ENCODE measurements at regions not wholly inside any gene's neighbourhood (a gene's known extent, or its start where the extent isn't known, plus 50 kb on each side); places are given as distances from the start of the nearest gene placed in this dataset.
A peak's percentile ranks its signal among the peaks of the same experiment; 100 is the strongest.

DNA sequence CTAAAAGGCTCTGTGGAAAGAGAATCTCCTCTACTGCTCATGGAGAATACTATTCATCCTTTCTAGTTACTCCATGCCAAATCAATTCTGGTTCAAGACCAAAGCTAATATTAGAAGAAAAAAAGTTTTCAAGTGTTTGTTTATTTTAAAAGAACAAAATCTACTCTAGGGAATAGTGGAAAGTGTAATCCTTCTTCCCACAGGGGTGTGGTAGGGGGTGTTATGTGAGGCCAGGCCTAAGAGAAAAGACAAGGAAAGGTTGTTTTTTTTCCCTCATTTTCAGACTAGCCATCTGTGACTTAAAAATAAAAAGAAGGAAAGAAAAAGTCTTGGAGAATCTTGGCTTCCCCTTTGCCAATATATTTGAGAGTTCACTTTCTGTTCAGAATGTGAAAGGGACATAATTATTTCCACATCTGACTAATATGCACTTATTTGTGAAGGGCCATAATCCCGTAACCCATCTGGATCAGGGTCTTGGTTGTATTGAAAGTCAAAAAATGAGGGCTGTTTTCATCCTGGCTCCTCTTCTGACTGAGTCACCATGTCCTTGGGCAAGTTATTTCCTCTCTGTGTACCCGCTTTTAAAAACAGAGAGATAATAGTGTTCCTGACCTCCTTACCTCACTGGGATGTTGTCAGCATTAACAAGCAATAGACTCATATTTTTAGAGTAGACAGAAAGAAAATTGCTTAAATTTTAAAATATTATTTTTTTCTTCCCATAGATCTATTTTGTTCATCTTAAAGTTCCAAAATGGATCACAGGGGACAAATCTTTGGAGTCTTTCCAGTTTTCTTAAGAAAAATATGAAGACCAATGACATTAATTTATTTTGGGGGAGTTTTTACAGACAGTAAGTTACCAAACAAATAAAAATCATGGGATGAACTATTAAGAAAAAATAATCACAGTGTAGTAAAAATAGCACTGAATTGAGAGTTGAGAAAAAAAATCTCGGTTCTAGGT lies 233.7 kb downstream of the IBTK start:
- no peak for DNase-seq (ENCODE audit: low spot score)

DNA sequence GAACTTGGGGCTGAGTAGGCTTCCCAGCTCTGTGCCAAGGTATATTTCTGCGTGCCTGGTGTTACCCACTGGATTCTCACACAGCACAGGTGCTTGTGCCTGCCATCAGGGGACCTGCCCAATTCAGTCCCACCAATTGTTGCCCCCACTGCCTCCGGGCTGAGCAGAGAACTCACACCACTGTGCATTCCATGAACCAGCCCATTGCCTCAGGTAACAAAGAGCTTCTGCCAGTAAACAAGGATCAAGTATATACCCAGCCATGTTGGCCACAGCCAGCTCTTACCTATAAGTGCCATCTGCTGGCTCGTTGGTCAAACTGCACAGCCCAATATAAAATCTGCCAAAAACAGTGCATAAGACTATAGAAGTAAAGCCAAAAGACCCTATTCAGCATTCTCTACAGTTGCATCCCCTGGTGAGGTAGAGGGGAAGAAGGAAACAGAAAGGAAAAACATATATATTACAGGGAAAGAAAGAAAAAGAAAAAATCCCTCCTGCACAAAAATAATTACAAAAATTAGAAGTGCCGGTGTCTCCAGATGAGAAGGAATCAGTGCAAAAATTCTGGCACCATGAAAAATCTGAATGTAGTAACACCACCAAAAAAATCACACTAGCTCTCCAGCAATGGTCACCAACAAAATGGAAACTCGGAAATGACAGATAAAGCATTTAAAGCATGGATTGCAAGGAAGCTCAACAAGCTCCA lies 241.4 kb downstream of the IBTK start:
- DNase-seq (ENCODE audit: low spot score): peak; percentile 10

DNA sequence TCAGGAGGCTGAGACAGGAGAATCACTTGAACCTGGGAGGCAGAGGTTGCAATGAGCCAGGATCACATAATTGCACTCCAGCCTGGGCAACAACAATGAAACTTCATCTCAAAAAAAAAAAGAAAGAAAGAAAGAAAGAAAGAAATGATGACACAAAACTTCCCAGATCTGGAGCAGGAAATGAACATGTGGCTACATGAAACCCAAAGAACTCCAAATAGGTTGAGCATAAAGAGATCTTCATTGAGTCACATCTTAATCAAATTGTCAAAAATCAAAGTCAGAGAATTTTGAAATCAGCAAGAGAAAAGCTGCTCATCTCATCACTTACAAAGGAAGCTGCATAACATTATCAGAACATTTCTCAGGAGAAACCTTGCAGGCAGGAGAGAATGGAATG lies 247.0 kb downstream of the IBTK start:
- DNase-seq (ENCODE audit: low spot score): no peak

DNA sequence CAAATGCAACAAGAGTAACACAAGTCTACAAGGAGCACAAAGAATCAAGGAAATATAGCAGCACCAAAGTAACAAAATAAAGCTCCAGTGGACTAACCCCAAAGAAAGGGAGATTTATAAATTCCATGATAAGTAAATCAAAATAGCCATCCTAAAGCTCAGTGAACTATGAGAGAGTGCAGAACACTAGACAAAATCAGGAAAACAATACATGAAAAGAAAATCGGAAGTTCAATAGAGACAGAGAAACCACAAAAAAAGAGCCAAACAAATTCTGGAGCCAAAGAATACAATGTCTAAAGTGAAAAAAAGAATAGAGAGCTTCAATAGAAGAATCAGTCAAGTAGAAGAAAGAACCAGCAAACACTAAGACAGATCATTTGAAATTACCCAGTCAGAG lies 247.3 kb upstream of the TENT5A start:
- DNase-seq (ENCODE audit: low spot score): no peak

DNA sequence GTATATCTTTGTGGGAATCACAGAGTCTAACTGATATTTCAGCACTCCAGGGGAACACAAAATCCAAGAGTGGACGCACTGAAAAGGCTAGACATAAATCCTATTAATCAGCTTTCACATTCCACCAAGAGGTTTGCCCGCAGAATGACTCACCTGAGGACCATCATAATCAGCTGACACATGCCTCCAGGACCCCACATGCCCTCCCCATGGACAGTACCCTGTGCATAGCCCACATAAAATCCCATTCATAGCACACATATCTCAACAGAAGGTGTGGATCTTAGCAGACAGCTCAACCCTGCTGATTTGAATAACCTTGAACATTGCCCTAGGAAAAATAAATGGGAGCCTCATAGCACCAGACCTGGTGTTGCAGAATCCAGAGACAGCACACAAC lies 246.8 kb upstream of the TENT5A start:
- no peak for DNase-seq (ENCODE audit: low spot score)

DNA sequence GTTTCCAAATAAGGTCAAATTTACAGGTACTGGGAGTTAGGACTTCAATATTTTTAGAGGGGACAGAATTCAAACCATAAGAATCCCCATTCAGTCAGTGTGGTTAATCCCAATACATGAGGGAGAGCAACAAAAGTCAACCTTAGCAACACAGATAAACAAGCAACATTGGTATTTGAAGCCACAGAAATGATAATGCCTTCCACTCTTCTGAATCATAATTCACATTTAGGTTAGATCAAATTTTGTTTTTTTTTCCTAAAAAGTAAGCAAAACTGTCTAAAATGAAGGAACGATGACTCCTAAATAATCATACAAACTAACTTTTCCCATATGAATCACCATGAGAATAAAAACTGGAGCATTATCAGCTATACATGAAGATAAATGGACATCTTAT lies 246.0 kb upstream of the TENT5A start:
- DNase-seq (ENCODE audit: low spot score): no peak

DNA sequence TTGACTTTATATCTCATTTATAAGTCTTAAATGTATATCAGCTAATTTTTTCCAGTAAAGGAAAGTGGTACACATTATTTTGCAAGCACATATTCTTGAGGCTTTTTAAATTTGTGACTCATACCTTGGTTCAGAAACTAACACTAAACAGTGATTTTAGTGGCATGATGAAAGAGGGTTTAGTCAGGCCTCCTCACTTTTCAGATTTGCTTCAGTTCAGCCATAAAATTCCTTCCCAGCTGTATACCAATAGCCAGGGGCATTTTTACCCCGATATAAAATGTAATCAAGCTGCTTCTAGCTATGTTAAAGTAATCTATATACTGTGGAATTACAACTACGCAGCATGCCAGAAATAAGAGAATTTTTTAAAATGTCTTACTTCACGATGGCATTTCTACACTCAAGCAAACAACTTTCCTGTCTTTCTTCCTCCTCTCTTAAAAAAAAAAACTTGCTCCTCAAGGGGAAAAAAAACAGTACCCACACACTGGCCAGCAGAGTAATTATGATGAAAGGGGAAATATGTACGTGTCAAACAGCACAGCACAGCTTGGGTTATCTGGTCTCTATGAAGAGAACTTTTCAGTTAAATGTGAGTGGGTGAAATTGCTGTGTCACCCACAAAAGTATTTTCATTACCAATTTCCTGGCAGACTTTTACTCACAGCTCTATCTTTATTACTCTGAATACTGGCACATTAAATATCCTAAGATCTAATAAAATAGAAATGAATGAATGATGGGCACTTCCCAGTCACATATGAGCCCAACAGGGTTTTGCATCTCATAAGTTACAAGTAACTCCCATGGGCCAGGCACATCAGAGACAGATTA lies 244.8 kb upstream of the TENT5A start:
- peak; percentile 12 for DNase-seq (ENCODE audit: low spot score)

DNA sequence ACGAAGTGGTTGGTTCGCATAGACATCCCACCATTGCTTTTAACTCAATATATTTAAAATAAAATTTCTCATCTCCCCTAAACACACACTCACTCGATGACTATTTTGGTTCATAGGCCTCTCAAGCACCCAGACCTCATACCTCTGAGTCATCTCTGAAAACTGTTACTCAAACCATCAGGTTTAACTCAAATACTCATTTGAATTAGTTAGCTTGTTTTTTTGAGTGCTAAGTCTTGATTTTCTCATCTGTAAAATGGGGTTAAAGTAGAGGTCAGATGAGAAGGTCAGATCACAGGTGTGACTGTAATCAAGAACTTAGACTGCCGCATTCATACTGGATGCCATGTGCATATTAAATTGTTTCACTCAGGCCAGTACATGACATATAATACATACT lies 243.9 kb upstream of the TENT5A start:
- peak; percentile 34 for DNase-seq (ENCODE audit: low spot score)

DNA sequence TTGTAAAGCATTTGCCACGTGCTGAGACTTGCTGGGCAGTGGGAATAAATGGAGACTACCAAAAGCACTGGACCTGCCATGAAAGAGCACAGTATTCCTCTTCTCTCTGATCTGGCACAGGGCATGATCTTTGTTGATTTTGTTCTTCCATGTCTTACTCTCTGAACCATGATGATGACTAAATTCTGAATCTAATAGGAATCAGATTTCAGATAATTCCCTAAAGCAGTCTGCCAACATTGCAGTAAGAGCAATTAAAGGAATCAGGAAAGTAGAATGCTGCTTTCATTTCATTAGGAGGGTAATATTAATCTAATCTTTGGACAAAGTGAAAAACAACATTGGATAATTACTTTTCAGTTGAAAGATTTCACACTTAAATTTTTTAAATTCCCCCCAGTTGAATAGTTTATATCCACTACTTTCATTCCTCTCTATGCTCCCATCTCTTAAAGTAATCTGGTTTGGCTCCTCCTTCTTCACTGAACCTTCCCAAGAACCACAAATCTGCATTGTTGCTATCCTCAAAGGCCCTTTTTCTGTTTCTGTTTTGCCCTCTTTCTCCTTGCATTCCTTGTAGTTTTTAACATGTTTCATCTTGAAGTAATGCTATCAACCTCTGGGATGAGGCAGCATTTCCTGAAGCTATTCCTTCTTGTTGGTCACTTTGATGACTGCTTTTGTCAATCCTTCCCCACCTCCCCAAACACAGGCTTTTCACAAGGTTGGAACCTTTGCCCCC lies 243.2 kb upstream of the TENT5A start:
- no peak for DNase-seq (ENCODE audit: low spot score)

DNA sequence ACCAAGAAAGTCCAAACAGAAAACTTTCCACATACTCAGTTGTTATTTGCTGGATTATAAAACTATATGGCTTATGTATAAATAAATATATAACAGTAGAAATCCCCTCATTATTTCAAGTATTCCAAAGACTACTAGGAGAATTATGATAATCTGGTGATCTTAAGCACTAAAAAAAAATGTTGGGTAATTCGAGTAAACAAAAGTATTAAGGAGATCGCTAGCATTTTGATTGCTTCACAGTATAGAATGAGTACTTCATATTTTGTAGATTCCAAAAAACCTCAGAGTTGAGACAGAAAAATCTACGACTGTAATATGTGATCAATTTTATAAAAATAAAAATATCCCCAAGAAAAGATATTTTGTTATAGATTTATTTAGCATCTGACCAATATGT lies 236.4 kb upstream of the TENT5A start:
- no peak for DNase-seq (ENCODE audit: low spot score)

DNA sequence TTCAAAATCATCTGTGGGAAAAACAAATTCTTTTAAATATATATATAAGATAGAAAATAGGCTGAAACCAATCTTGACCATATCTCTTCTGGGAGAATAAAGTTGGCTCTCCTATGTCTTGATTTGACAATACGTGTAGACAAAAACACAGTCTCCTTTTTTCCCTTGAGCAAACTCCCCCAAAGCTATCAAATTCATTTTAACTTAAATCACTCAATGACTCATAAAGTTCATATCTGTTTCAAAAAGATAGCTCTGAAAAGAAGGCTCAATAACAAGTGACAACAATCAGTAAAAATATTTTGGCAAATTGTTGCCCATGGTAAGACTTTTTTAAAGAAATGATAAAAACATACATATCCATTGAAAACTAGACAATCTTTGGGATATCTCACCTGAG lies 236.0 kb upstream of the TENT5A start:
- no peak for DNase-seq (ENCODE audit: low spot score)

DNA sequence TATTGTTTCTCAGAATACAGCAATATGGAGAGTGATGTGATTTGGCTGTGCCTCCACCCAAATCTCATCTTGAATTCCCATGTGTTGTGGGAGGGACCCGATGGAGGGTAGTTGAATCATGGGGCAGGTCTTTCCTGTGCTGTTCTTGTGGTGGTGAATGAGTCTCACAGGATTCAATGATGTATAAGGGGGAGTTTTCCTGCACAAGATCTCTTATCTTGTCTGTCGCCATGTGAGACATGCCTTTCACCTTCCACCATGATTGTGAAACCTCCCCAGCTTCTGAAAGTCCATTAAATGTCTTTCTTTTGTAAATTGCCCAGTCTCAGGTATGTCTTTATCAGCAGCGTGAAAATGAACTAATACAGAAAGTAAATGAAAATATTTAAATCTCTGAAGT lies 234.8 kb upstream of the TENT5A start:
- no peak for DNase-seq (ENCODE audit: low spot score)

DNA sequence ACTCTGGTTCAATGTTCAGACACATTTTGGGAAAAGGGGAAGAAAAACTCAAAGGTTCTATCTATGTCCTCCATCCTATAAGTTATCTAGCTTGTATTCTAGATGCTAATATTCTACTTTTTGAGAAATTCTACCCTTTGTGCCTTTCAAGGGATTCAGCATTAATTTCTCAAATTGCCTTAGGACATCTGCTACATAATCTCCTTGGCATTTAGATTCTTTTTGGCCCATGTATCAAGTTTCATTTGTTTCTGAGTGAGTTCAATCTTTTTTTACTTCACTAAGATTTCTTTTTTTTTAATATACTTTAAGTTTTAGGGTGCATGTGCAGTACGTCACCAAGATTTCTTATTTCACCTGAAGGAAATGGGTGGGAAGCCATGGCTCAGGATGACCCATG lies 232.7 kb upstream of the TENT5A start:
- DNase-seq (ENCODE audit: low spot score): no peak

DNA sequence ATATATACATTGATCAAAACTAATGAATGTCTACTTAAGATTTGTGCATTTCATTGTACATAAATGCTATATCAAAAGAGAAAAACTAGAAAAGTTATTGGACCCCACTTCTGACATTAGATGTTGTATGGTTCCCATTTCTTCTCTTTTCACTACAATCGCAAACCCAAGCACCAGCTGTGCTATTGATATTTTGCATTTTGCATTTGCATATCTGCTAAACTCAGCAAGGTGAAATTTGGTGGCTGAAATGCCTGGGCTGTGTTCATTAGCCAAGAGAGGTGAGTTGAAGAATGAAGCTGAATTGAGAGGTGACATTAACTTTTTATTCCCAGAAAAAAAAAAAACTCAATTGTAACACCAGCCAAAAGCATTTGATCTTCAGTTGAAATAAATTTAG lies 232.1 kb upstream of the TENT5A start:
- no peak for DNase-seq (ENCODE audit: low spot score)

DNA sequence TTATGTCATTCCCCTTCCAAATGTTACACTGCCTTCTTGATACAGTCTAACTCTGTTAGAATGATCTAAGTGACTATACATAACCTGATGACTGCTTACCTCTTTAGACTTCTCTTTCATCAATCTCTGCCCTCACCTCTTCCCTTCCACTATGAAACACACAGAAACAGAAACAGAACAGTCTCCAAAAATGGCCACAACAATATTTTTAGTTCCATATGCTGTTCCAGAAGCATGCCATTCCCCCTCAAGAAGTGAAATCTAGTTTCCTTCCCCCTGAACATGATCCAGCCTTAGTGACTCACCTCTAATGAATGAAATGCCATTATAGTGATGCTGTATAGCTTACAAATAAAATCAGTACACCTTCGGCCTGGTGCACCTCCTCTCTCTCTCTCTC lies 229.3 kb upstream of the TENT5A start:
- no peak for DNase-seq (ENCODE audit: low spot score)

DNA sequence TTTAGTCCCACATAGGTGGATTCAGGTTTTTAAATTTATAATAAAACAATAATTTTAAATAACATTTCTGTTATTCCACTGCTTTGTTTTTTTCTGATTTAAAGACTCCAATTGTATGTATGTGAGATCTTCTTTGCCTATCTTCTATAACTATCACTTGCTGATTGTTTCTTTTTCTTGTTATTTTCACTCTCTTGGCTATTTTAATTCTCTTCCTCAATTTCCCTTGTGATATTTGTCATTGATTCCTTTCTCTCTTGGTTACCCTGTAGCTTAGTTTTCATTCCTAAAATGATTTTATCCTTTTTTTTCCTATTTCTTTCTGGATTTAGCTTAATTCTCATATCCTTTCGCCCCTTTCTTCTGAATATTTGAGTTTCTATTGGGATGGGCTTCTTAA lies 227.3 kb upstream of the TENT5A start:
- no peak for DNase-seq (ENCODE audit: low spot score)

DNA sequence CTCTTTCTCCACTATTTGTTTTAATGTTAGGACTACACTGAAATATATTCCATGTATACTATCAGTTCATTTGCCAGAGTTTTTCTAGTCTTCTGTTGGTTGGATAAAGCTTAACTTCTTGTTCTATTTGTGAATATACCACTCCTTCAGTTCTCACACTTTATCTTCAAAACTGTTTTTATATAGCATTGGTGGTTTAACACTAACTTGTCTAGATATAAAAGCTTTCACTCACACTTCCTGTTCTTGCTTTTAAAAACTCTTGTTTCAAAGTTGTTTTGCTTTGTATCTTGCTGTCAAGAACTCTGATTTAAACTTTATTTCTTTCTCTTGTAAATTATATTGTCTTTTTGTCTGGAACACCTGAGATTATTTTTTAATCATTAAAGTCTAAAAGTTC lies 226.8 kb upstream of the TENT5A start:
- no peak for DNase-seq (ENCODE audit: low spot score)

DNA sequence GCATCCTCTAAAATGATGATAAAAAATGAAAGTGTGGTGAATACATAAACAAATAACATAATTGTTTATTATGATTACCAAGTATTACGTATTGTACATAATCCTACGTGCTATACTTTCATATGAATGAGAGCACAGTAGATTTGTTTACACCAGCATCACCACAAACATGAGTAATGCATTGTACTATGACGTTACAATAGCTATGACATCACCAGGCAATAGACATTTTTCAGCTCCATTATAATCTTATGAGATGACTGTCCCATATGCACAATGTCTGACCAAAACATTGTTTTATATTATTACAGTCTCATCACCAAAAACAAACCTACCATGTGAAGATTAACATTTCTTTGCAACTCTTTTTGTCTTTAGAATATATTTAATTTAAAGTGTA lies 225.7 kb upstream of the TENT5A start:
- no peak for DNase-seq (ENCODE audit: low spot score)

DNA sequence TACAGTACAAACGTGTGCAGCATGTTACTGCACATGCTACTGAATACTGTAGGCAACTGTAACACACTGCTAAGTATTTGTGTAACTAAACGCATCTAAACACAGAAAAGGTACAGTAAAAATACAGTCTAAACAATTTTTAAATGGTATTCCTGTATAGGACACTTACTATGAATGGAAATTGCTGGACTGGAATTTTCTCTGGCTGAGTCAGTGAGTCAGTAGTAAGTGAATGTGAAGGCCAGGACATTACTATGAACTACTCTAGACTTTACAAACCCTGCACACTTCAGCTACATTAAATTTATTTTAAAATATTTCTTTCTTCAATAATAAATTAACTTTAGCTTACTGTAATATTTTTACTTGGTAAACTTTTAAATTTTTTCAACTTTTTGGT lies 225.0 kb upstream of the TENT5A start:
- DNase-seq (ENCODE audit: low spot score): no peak

DNA sequence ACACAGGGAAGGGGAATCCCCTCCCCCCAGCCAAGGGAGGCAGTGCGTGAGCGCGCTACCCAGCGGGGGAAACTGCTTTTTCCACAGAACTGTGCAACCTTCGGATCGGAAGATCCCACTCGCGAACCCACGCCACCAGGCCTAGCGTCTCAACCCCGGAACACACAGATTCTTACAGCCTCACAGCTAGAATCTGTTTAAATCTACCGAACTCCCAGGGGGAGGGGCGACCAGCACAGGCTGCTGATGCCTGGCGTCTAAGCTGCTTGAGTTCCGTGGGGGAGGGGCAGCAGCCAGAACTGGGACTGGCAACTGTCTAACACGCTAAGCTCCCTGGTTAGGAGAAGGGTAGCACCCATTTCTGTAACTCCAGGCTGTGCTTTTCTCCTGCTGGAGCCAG lies 217.3 kb upstream of the TENT5A start:
- no peak for DNase-seq (ENCODE audit: low spot score)

DNA sequence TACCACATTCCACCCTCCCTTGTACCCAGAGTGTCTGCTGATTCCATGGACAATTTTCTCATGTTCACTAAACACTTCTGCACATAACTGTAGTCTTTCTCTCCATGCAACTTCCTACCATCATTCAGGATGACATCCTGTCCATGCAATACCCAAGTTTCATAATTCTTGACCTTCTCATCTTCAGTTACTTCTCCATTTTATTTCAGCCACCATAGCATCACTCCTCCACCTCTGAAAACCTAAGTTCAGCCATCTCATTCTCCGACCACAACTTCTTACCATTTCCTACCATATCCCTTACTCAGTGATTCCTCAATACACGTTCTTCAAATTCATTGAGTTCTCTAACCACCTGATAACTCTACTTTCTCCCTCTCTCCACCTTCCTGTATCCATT lies 216.5 kb upstream of the TENT5A start:
- DNase-seq (ENCODE audit: low spot score): no peak

DNA sequence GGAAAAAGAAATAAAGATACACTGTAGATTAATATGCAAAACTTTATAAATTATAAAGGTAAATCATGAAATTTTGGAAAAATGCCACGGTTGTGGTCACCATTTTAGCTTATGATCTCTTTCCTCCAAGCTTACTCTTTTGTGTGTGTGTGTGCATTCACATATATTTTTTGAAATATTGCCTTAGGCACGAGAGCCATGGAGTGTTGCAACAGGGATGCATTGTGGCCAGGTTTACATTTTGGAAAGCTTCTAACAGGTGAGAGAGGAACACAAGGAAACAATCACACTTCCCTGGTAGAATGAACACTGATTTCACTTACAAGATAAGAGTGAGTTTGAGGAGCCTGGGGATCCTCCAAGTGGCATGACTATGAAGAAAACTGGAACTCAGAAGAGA lies 214.5 kb upstream of the TENT5A start:
- DNase-seq (ENCODE audit: low spot score): no peak

Measured in activated CD4-positive, alpha-beta T cell treated with anti-CD3 and anti-CD28 coated beads, Interleukin-2, Interleukin-4, amounts not matched to agents 100 ng/mL and 50 ng/mL, durations not matched to agents 16 hours and 8 hours (primary cell).